ENCODE measurements at regions not wholly inside any gene's neighbourhood (a gene's known extent, or its start where the extent isn't known, plus 50 kb on each side); places are given as distances from the start of the nearest gene placed in this dataset.

GRCh38 chr1:232384171-232384883 lies 245.6 kb downstream of the SIPA1L2 start:
- DNase-seq (ENCODE audit: low read depth, low spot score), result no peak

- DNase-seq (ENCODE audit: low read depth, low spot score), result no peak
Measured at GRCh38 chr1:232383455-232384123, 246.3 kb downstream of the SIPA1L2 start.

- DNase-seq (ENCODE audit: low read depth, low spot score), result no peak
Measured at GRCh38 chr1:232382671-232383070, 247.3 kb downstream of the SIPA1L2 start.

GRCh38 chr1:232381394-232382100 lies 248.4 kb downstream of the SIPA1L2 start:
- DNase-seq (ENCODE audit: low read depth, low spot score), result no peak

- DNase-seq (ENCODE audit: low read depth, low spot score), result no peak
Measured at GRCh38 chr1:232380596-232380995, 249.3 kb downstream of the SIPA1L2 start.

- no peak for DNase-seq (ENCODE audit: low read depth, low spot score)
Measured at GRCh38 chr1:232380131-232380530, 249.8 kb downstream of the SIPA1L2 start.

GRCh38 chr1:232379063-232379434 lies 250.9 kb downstream of the SIPA1L2 start:
- no peak for DNase-seq (ENCODE audit: low read depth, low spot score)

GRCh38 chr1:232378266-232379062 lies 251.5 kb downstream of the SIPA1L2 start:
- no peak for DNase-seq (ENCODE audit: low read depth, low spot score)

- peak; percentile 43 for DNase-seq (ENCODE audit: low read depth, low spot score)
Measured at GRCh38 chr1:232377494-232377770, 252.5 kb downstream of the SIPA1L2 start.

GRCh38 chr1:232376632-232377493 lies 253.1 kb downstream of the SIPA1L2 start:
- no peak for DNase-seq (ENCODE audit: low read depth, low spot score)

GRCh38 chr1:232372841-232373440 lies 257.0 kb downstream of the SIPA1L2 start:
- DNase-seq (ENCODE audit: low read depth, low spot score), result no peak

GRCh38 chr1:232372431-232372830 lies 257.5 kb downstream of the SIPA1L2 start:
- DNase-seq (ENCODE audit: low read depth, low spot score), result no peak

GRCh38 chr1:232369451-232370296 lies 260.3 kb downstream of the SIPA1L2 start:
- no peak for DNase-seq (ENCODE audit: low read depth, low spot score)

- DNase-seq (ENCODE audit: low read depth, low spot score), result no peak
Measured at GRCh38 chr1:232368821-232369321, 261.1 kb downstream of the SIPA1L2 start.

GRCh38 chr1:232367293-232367692 lies 262.6 kb downstream of the SIPA1L2 start:
- DNase-seq (ENCODE audit: low read depth, low spot score), result no peak

- DNase-seq (ENCODE audit: low read depth, low spot score), result no peak
Measured at GRCh38 chr1:232364654-232365382, 265.1 kb downstream of the SIPA1L2 start.

- DNase-seq (ENCODE audit: low read depth, low spot score), result no peak
Measured at GRCh38 chr1:232363008-232363407, 266.9 kb downstream of the SIPA1L2 start.

GRCh38 chr1:232357416-232357815 lies 272.5 kb downstream of the SIPA1L2 start:
- DNase-seq (ENCODE audit: low read depth, low spot score), result no peak
